ENCODE measurements at regions not wholly inside any gene's neighbourhood (a gene's known extent, or its start where the extent isn't known, plus 50 kb on each side); places are given as distances from the start of the nearest gene placed in this dataset.

GRCh38 chr3:166205158-166205557, 367.9 kb upstream of the BCHE start:
- no peaks in the 10 kb centered on the region for H3K4me1 ChIP-seq (replicated peaks in 1 of 2; ENCODE audit: control insufficient read depth in 2 of 2, insufficient read depth in 2 of 2, low read length in 2 of 2)
- no peaks in the 10 kb centered on the region for H3K27me3 ChIP-seq (ENCODE audit: control insufficient read depth in 2 of 2, insufficient read depth in 2 of 2, low read length in 2 of 2)
- in situ Hi-C loops (cut with MboI) (no loop called here), intact Hi-C loops (cut with micrococcal nuclease) (no loop called here)
- no peaks in the 10 kb centered on the region for H3K79me2 ChIP-seq (ENCODE audit: control insufficient read depth, insufficient read depth, low read length)
- H3K9me3 ChIP-seq (replicated peaks; ENCODE audit: control insufficient read depth, insufficient read depth, low read depth, low read length): no peaks in the 10 kb centered on the region
- H2AFZ ChIP-seq (ENCODE audit: low read depth, low read length): no peak overlapping the region
- TF ChIP-seq BRD9 (IDR thresholded peaks at IDR 0.05; ENCODE audit: low read depth, partially characterized antibody) (no peak), PHTF2 (CRISPR knock-in tag; IDR thresholded peaks at IDR 0.05) (no peak), ARID4B (CRISPR knock-in tag; IDR thresholded peaks at IDR 0.05) (no peak), POLR2AphosphoS5 (IDR thresholded peaks at IDR 0.05; ENCODE audit: control insufficient read depth, insufficient read depth, low read depth, low read length) (no peak)
- DNase-seq (ENCODE audit: extremely low read depth in 1 of 4, low spot score in 3 of 4) (no peak), FAIRE-seq (no peak), ATAC-seq (no peak)
- H3K36me3 ChIP-seq (ENCODE audit: control insufficient read depth, insufficient read depth, low read length): no peaks in the 10 kb centered on the region
- H4K20me1 ChIP-seq (replicated peaks; ENCODE audit: control insufficient read depth, insufficient read depth, low read length): no peaks in the 10 kb centered on the region
- no peak overlapping the region for H3K27ac ChIP-seq (ENCODE audit: extremely low read depth, low read depth, low read length)
- BruUV-seq (replicated peaks): no TSS peak
- H3K9ac ChIP-seq (ENCODE audit: insufficient read depth in 1 of 2, low read depth in 2 of 2, low read length in 2 of 2): no peak overlapping the region
- WGBS (ENCODE audit: insufficient coverage, low coverage, missing lambda C conversion rate): 16% methylated on average over 7 of the region's 7 CpGs
- H3K4me3 ChIP-seq: no peak overlapping the region
- no peak overlapping the region for H3K4me2 ChIP-seq (ENCODE audit: insufficient read depth, low read length)
- POLR2A ChIA-PET: no interaction called here
- CTCF ChIA-PET (ENCODE audit: low intra/inter-chr PET ratio): no interaction called here
- no peaks in the 10 kb centered on the region for H3K9me1 ChIP-seq (ENCODE audit: control insufficient read depth, insufficient read depth, low read length)

Measured in K562 (cell line).